HCT116 (cell line): ENCODE measurements at regions not wholly inside any gene's neighbourhood (a gene's known extent, or its start where the extent isn't known, plus 50 kb on each side); places are given as distances from the start of the nearest gene placed in this dataset.
"Not testable (repeated sequence)": the region's sequence is repeated elsewhere in the genome, so short reads cannot be mapped to it uniquely, and the experiment has no call there.

Source experiments
- ATAC-seq: fragments of 200-7000 bp; cut with Tn5 transposase; 2 replicates; pipeline ENCODE4 v1.9.1; 2020; ENCODE audit warnings: mild to moderate bottlenecking, moderate library complexity
- BruUV-seq: library from RNA; stranded (reverse); fragments of 400-500 nt; replicated peaks from 2 replicates; lab custom pipeline; 2021; lab: Mats Ljungman, UMichigan
- CTCF ChIA-PET: fragments of 300-600 bp; sonication (Branson Sonifier 250); formaldehyde crosslinking; loops from one replicate; lab custom pipeline; 2021; ENCODE audit warnings: antibody characterized with exemption; lab: Charles Lee
- POLR2A ChIA-PET: fragments of 300-600, 350-600 bp; sonication (Branson Sonifier 250); formaldehyde crosslinking; loops from one replicate; lab custom pipeline; 2021; ENCODE audit warnings: antibody characterized with exemption; lab: Charles Lee
- RAD21 ChIA-PET, 2 experiments: fragments of 300-600 bp; sonication (Branson Sonifier 250); formaldehyde crosslinking; loops; one replicate each; lab custom pipeline; 2023; ENCODE audit warnings: low total read pairs in 2 of 2; ENCODE audit not compliant: uncharacterized antibody in 2 of 2, unreplicated experiment in 2 of 2, low non-redundant PET in 1 of 2; lab: Charles Lee
- DNase-seq: peaks from one replicate; pipeline ENCODE4 v3.0.0-alpha.2; 2010; ENCODE audit warnings: low read depth, low spot score
- H2AFZ ChIP-seq: fragments of 200-600 bp; shearing (Covaris generic), sonication (generic); 2 replicates; pipeline ENCODE4 v1.6.1; 2017; ENCODE audit warnings: low read depth, mixed run types, mixed read lengths, antibody characterized with exemption, low read length; ENCODE audit not compliant: poor library complexity, severe bottlenecking
- H3K27ac ChIP-seq: 2 replicates; pipeline ENCODE4 v1.5.1; 2012; ENCODE audit warnings: low read depth, low read length
- H3K27me3 ChIP-seq: fragments of 200-600 bp; sonication (generic); 2 replicates; pipeline ENCODE4 v1.6.1; 2016; ENCODE audit warnings: mixed run types, low read length, mixed read lengths; ENCODE audit not compliant: insufficient read depth
- H3K36me3 ChIP-seq, 2 experiments: fragments of 200-500 bp in 1 of 2; fragments of 200-600 bp in 1 of 2; sonication (Bioruptor generic) in 1 of 2; sonication (generic) in 1 of 2; 2 replicates each; pipeline versions ENCODE4 v1.5.1 to v1.6.1; 2014 to 2016; ENCODE audit warnings: low read length in 2 of 2, inconsistent platforms in 1 of 2, mixed read lengths in 1 of 2, mixed run types in 1 of 2; ENCODE audit not compliant: insufficient read depth in 2 of 2, control insufficient read depth in 1 of 2
- H3K4me1 ChIP-seq, 2 experiments: fragments of 200-600 bp in 1 of 2; sonication (generic) in 1 of 2; 2 replicates each; pipeline versions ENCODE4 v1.5.1 to v1.6.1; 2012 to 2017; ENCODE audit warnings: low read length in 2 of 2, inconsistent platforms in 1 of 2, mild to moderate bottlenecking in 1 of 2, mixed read lengths in 1 of 2, mixed run types in 1 of 2, moderate library complexity in 1 of 2; ENCODE audit not compliant: insufficient read depth in 2 of 2, control insufficient read depth in 1 of 2
- H3K4me2 ChIP-seq: fragments of 200-600 bp; sonication (generic); 2 replicates; pipeline ENCODE4 v1.6.1; 2017; ENCODE audit warnings: mixed run types, low read length, mixed read lengths
- H3K4me3 ChIP-seq, 2 experiments: fragments of 200-600 bp in 1 of 2; sonication (generic) in 1 of 2; replicated peaks in 1 of 2; 2 replicates each; pipeline ENCODE4 v1.5.1; 2011 to 2016; ENCODE audit warnings: low read length in 2 of 2, control low read depth in 1 of 2, low read depth in 1 of 2, mild to moderate bottlenecking in 1 of 2, mixed read lengths in 1 of 2, mixed run types in 1 of 2
- H3K79me2 ChIP-seq: fragments of 200-600 bp; sonication (generic); 2 replicates; pipeline ENCODE4 v1.6.1; 2017; ENCODE audit warnings: mild to moderate bottlenecking, mixed run types, low read length, moderate library complexity, mixed read lengths; ENCODE audit not compliant: insufficient read depth
- H3K9ac ChIP-seq: fragments of 200-600 bp; sonication (generic); 2 replicates; pipeline ENCODE4 v1.6.1; 2016; ENCODE audit warnings: low read length, mixed read lengths
- H3K9me2 ChIP-seq: fragments of 200-600 bp; sonication (generic), shearing (Covaris generic); 2 replicates; pipeline ENCODE4 v1.6.1; 2017; ENCODE audit warnings: mixed run types, mild to moderate bottlenecking, moderate library complexity; ENCODE audit not compliant: insufficient read depth
- H3K9me3 ChIP-seq, 2 experiments: fragments of 200-500 bp in 1 of 2; fragments of 200-600 bp in 1 of 2; sonication (Bioruptor generic) in 1 of 2; sonication (generic) in 1 of 2; 2 replicates each; pipeline ENCODE4 v1.6.1; 2014 to 2017; ENCODE audit warnings: low read length in 2 of 2, mixed read lengths in 2 of 2, inconsistent platforms in 1 of 2, low read depth in 1 of 2, mild to moderate bottlenecking in 1 of 2, mixed run types in 1 of 2, moderate library complexity in 1 of 2; ENCODE audit not compliant: control insufficient read depth in 1 of 2, insufficient read depth in 1 of 2
- H4K20me1 ChIP-seq: fragments of 200-600 bp; sonication (generic), shearing (Covaris generic); 2 replicates; pipeline ENCODE4 v1.6.1; 2017; ENCODE audit warnings: mixed run types, mild to moderate bottlenecking, moderate library complexity; ENCODE audit not compliant: insufficient read depth
- CTCF ChIP-seq, 3 experiments: fragments of 200-600 bp in 1 of 3; sonication (generic) in 1 of 3; IDR thresholded peaks in 2 of 3; conservative IDR thresholded peaks in 1 of 3; 2 replicates each; pipeline ENCODE4 v1.5.1; 2012 to 2017; ENCODE audit warnings: low read depth in 2 of 3, low read length in 2 of 3, antibody characterized with exemption in 1 of 3, borderline replicate concordance in 1 of 3, control low read depth in 1 of 3, mild to moderate bottlenecking in 1 of 3, mixed read lengths in 1 of 3, mixed run types in 1 of 3, moderate library complexity in 1 of 3; ENCODE audit not compliant: insufficient read depth in 1 of 3
- EGR1 ChIP-seq: IDR thresholded peaks from 2 replicates; pipeline ENCODE4 v1.6.1; 2012; ENCODE audit warnings: low read depth
- ELF1 ChIP-seq: IDR thresholded peaks from 2 replicates; pipeline ENCODE4 v1.6.1; 2012; ENCODE audit warnings: low read depth, borderline replicate concordance
- FOSL1 ChIP-seq: IDR thresholded peaks from 2 replicates; pipeline ENCODE4 v1.6.1; 2012; ENCODE audit warnings: low read depth
- MAX ChIP-seq: IDR thresholded peaks from 2 replicates; pipeline ENCODE4 v1.6.1; 2012
- POLR2A ChIP-seq: IDR thresholded peaks from 2 replicates; pipeline ENCODE4 v1.7.0; 2011; ENCODE audit warnings: borderline replicate concordance; ENCODE audit not compliant: insufficient read depth, insufficient read length; ENCODE audit errors: extremely low read depth
- REST ChIP-seq: IDR thresholded peaks from 2 replicates; pipeline ENCODE4 v1.6.1; 2012; ENCODE audit warnings: low read depth
- YY1 ChIP-seq: IDR thresholded peaks from 2 replicates; pipeline ENCODE4 v1.6.1; 2011; ENCODE audit warnings: low read length, low read depth, moderate library complexity, mild to moderate bottlenecking; ENCODE audit not compliant: insufficient replicate concordance; ENCODE audit errors: extremely low read depth
- intact Hi-C: fragments of 100-400 bp; cut with micrococcal nuclease; formaldehyde crosslinking; loops from 2 replicates; pipeline ENCODE4 v1.10.0; 2022

- no peak for TF ChIP-seq YY1
- TF ChIP-seq POLR2A, result no peak
These were observed 105.7 kb upstream of the TRPM1 start (continued) for GRCh38 chr15:31207246-31207645.

GRCh38 chr15:31207861-31208260, 106.3 kb upstream of the TRPM1 start:
- intact Hi-C loops, CTCF ChIA-PET: not testable (repeated sequence)
- 0 out of 6 replicates have a peak, but pooled peaks of 1 of the 3 experiments have one; percentile 9 for TF ChIP-seq CTCF (IDR thresholded peaks at IDR 0.05 in 2 of 3, conservative IDR thresholded peaks at IDR 0.05 in 1 of 3; ENCODE audit: borderline replicate concordance in 1 of 3, insufficient read depth in 1 of 3, low read depth in 2 of 3, low read length in 2 of 3)

GRCh38 chr15:31208817-31209216, 107.3 kb upstream of the TRPM1 start:
- CTCF ChIA-PET, result no interaction called here
- POLR2A ChIA-PET, result no interaction called here
- intact Hi-C loops, result no loop called here

More at GRCh38 chr15:31207861-31208260, 106.3 kb upstream of the TRPM1 start:
- ATAC-seq, H4K20me1 ChIP-seq, H3K27me3 ChIP-seq, POLR2A ChIA-PET, RAD21 ChIA-PET, BruUV-seq, H3K9me3 ChIP-seq, H3K4me2 ChIP-seq, H3K4me1 ChIP-seq, H3K36me3 ChIP-seq, H2AFZ ChIP-seq, H3K4me3 ChIP-seq, H3K9ac ChIP-seq, H3K79me2 ChIP-seq, H3K27ac ChIP-seq, DNase-seq, H3K9me2 ChIP-seq: not testable (repeated sequence)

More at GRCh38 chr15:31208817-31209216, 107.3 kb upstream of the TRPM1 start:
- no peak for ATAC-seq
- Histone ChIP-seq H2AFZ (no peak overlapping the region), H3K9me2 (no peaks in the 10 kb centered on the region), H4K20me1 (no peaks in the 10 kb centered on the region), H3K36me3 (no peaks in the 10 kb centered on the region), H3K4me3 (no peak overlapping the region), H3K9ac (no peak overlapping the region), H3K79me2 (no peaks in the 10 kb centered on the region), H3K4me1 (no peaks in the 10 kb centered on the region), H3K27me3 (no peaks in the 10 kb centered on the region; the same call in 1 of the 2 replicates), H3K27ac (no peak overlapping the region)
- no peak for DNase-seq
- BruUV-seq, result no TSS peak
- RAD21 ChIA-PET, result no interaction called here
- TF ChIP-seq MAX, result no peak
- no peak for TF ChIP-seq FOSL1
- no peak for TF ChIP-seq REST
- no peak for TF ChIP-seq EGR1
- TF ChIP-seq POLR2A, result no peak
- TF ChIP-seq ELF1, result no peak
- TF ChIP-seq YY1, result no peak
- TF ChIP-seq, all 23 proteins: peak for 0
- Histone ChIP-seq H3K9me3 (no peaks in the 10 kb centered on the region), H3K4me2 (no peak overlapping the region)
